GM23248 (cell line): ENCODE measurements at regions not wholly inside any gene's neighbourhood (a gene's known extent, or its start where the extent isn't known, plus 50 kb on each side); places are given as distances from the start of the nearest gene placed in this dataset.

ENCODE experiments used
- EZH2 ChIP-seq: fragments of 200-600 bp; sonication (generic); IDR thresholded peaks from 2 replicates; pipeline ENCODE4 v1.6.1; 2018; ENCODE audit warnings: antibody characterized with exemption, mild to moderate bottlenecking; ENCODE audit not compliant: insufficient read depth, poor library complexity, severe bottlenecking
- EZH2phosphoT487 ChIP-seq: fragments of 200-600 bp; sonication (generic); IDR thresholded peaks from 2 replicates; pipeline ENCODE4 v1.6.1; 2018; ENCODE audit warnings: antibody characterized with exemption, moderate library complexity, mild to moderate bottlenecking, low read depth; ENCODE audit not compliant: insufficient read depth

DNA sequence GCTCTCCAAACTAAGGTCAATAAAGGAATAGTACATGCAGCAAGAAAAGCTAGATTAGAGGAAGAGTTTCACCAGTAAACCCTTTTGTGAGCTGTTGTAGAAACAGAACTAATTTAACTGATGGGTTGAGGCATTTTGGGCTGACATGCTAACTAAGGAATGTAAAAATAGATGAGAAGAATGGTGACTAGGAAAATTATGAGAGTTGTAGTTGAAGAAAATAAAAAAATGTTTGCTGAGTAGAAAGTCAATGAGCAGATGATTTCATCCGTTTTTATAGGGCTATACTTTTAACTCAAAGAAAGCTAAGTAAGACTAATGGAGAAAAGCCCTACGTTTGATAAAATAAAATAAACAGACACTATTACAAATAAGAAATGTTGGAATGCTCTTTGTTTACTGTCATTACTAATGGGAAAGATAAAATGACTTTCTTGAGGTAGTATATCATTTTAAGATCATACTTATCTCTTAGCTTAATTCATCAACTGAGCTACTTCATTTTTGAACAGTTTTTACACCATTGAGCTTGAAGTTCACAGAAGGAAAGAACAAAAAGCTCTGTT lies 209.4 kb upstream of the DPH6 start:
- TF ChIP-seq EZH2 (no peak), EZH2phosphoT487 (no peak)
